ENCODE measurements at regions not wholly inside any gene's neighbourhood (a gene's known extent, or its start where the extent isn't known, plus 50 kb on each side); places are given as distances from the start of the nearest gene placed in this dataset.

GRCh38 chr2:172680436-172681068 lies 55.1 kb upstream of the RAPGEF4 start:
- TF ChIP-seq CTCF (IDR thresholded peaks at IDR 0.05), result no peak
- no peak for TF ChIP-seq POLR2A (IDR thresholded peaks at IDR 0.05)
